A673 (cell line): ENCODE measurements at regions not wholly inside any gene's neighbourhood (a gene's known extent, or its start where the extent isn't known, plus 50 kb on each side); places are given as distances from the start of the nearest gene placed in this dataset.

ENCODE experiments used
- EZH2 ChIP-seq: fragments of 200-600 bp; sonication (generic); IDR thresholded peaks from 2 replicates; pipeline ENCODE4 v1.6.1; 2017; ENCODE audit warnings: borderline replicate concordance, low read depth, mild to moderate bottlenecking, mixed read lengths, antibody characterized with exemption, low read length; ENCODE audit not compliant: poor library complexity, severe bottlenecking
- TF ChIP-seq, protein P1 (sequence below): fragments of 300-800, 200-600 bp; sonication (generic); conservative IDR thresholded peaks from 2 replicates; pipeline ENCODE4 v1.5.1; 2017; ENCODE audit warnings: low read depth, mild to moderate bottlenecking, antibody characterized with exemption, low read length, moderate library complexity, mixed read lengths

DNA sequence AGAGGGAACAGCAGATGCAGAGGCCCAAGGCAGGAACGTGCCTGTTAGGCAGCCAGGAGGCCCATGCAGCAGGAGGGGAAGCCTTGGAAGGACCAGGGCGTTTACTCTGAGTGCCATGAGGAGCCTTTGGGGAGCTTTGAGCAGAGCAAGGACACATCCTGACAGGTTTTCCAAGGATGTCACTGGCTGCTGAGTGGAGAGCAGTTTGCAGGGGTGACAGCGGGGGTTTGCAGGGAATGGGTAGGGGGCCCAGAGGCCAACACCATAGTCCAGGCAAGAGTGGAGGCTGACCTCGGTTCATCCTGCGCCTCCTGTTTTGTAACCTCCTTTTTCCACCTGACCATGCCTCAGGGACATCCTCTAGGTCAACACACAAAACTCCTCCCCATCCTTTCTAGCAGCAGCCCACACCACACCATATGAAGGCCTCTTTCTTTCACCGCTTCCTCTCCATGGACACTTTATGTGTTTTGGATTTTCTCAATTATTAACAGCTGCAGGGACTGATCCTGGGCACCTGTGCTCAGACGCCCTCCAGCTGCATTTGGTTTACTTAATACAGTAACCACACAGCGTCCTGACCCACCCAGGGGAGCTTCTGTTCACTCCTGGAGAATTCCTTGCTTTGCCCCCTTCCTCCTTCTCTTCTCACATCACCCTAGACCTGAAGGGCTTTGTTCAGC lies 528.5 kb downstream of the MATN1 start:
- TF ChIP-seq, protein P1, sequence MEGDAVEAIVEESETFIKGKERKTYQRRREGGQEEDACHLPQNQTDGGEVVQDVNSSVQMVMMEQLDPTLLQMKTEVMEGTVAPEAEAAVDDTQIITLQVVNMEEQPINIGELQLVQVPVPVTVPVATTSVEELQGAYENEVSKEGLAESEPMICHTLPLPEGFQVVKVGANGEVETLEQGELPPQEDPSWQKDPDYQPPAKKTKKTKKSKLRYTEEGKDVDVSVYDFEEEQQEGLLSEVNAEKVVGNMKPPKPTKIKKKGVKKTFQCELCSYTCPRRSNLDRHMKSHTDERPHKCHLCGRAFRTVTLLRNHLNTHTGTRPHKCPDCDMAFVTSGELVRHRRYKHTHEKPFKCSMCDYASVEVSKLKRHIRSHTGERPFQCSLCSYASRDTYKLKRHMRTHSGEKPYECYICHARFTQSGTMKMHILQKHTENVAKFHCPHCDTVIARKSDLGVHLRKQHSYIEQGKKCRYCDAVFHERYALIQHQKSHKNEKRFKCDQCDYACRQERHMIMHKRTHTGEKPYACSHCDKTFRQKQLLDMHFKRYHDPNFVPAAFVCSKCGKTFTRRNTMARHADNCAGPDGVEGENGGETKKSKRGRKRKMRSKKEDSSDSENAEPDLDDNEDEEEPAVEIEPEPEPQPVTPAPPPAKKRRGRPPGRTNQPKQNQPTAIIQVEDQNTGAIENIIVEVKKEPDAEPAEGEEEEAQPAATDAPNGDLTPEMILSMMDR = no peak
- TF ChIP-seq EZH2 = no peak
